Lung microvascular endothelial cell (primary cell): ENCODE measurements at regions not wholly inside any gene's neighbourhood (a gene's known extent, or its start where the extent isn't known, plus 50 kb on each side); places are given as distances from the start of the nearest gene placed in this dataset.
"Not testable (repeated sequence)": the region's sequence is repeated elsewhere in the genome, so short reads cannot be mapped to it uniquely, and the experiment has no call there.

Experiments
- DNase-seq, 2 donors: peaks; one replicate each; pipeline versions ENCODE4 v3.0.0 to v3.0.0-alpha.2; 2010; ENCODE audit warnings: low read depth in 2 of 2

GRCh38 chr3:30518181-30518864 is 88.1 kb upstream of the TGFBR2 start:
- DNase-seq = peak; percentile 98 to 99

DNA sequence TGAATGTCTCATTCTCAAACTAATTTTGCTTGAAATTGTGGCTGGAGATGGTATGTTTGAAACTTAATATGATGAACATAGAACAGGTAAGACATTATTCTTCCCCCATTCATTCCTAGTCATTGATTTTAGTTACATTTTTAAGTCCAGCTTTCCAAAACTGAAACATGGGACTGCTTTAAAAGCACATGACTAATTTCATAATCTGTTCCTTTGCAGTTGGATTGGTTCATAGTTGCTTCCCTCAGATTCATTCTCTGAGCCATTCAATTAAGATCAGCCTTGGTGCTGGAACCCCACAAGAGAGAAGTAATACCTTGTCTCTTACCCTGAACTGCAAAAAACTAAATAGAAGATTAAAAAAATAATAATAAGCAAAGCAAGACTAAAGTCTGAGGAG is 87.5 kb upstream of the TGFBR2 start:
- DNase-seq = peak in 1 of 2 donors; percentile 75

- peak in 1 of 2 donors; percentile 79 for DNase-seq
Measured at GRCh38 chr3:30520699-30521098, 85.7 kb upstream of the TGFBR2 start.

GRCh38 chr3:30521156-30521715 is 85.2 kb upstream of the TGFBR2 start:
- no peak for DNase-seq

- no peak for DNase-seq
Measured at GRCh38 chr3:30522476-30522875, 83.9 kb upstream of the TGFBR2 start.

- DNase-seq = no peak
Measured at GRCh38 chr3:30523366-30523765, 83.0 kb upstream of the TGFBR2 start.

GRCh38 chr3:30524357-30525040 is 81.9 kb upstream of the TGFBR2 start:
- DNase-seq = peak in 1 of 2 donors; percentile 66

DNA sequence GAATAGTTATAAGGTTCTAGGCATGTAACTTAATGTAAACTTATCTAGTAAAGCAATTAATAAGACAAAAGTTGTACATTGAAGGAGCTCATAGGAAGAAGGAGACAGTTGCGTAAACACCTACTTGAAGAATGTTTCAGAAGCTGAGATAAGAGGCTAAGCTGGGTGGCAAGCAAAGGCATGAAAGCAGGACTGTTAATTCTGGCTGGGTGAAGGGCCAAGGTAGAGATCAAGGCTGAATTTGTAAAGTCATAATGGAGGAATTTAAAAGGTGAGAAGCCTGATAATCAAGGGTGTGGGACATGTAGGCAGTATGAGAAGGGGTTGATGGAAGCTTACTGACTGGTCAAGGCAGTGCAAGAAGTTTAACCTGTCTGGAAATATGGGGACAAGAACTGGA is 80.4 kb upstream of the TGFBR2 start:
- DNase-seq = no peak

DNA sequence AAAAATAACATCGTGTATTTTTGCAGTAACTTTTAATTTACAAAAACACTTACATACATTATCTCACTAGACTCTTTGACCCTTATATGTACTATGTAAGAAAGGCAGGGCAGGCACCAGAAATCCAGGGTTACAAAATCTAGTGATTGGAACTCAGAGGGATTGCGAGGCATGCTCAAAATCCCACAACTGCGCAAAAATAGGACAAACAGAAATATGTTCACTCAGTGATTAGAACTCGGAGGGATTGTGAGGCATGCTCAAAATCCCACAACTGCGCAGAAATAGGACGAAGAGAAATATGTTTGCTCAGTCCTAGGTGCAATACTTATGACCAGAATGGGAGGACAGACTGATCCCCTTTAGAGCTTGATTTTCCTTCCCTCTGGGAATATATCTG is 79.2 kb upstream of the TGFBR2 start:
- DNase-seq = peak in 1 of 2 donors; percentile 46

DNA sequence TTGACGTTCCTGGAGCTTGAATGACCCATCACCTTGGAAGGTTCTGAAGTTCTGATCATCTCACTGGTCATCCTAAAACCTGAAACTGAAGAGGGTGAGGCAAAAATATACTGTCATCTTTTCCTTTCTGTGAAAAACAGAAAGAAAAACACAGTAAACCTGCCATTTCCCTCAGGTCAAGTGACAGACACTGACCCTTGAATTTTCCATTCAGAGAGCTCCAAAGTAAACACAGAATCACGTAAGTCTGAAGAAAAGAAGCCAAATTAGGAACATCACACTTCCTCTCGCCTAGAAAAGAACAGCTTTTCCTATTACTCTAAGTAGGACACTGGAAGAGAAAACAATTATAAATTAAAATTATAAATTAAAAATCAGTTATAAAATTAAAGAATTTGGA is 78.7 kb upstream of the TGFBR2 start:
- peak; percentile 88 to 96 for DNase-seq

DNA sequence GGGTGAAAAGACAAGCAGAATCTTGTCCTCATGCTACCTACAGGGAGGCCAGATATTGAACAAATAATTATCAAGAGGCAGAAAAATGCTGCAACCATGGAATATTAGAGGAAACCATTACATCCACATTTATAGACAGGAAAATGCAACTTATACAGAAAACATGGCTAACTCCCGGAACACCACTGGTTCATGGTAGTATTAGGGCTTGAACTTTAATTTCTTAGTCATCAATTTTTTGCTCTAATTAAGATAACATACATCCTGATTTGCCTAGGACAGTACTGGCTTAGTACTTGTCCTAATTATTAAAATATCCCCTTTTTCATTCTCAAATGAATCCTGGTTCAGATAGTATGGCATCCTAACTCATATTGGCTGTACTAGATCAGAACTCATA is 76.3 kb upstream of the TGFBR2 start:
- no peak for DNase-seq

GRCh38 chr3:30531017-30531570 is 75.3 kb upstream of the TGFBR2 start:
- no peak for DNase-seq

GRCh38 chr3:30535525-30535924 is 70.9 kb upstream of the TGFBR2 start:
- DNase-seq = no peak

DNA sequence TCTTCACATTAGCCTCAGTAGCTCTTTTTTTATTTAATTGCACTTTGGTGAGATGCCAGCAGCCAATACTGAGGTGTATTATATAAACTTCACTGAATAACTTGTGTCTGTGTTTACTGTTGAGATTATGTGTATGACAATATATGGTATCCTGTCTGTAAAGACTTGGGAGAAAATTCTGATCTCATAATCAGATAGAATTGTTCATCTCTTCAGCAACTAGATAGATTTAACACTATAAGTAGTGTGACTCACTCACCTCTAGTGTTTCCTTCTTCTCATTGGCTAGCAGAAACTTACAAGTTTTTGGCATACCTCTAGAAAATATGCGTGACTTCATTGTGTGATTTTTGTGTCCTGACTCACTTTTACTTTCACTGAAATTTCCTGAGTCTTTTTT is 67.6 kb upstream of the TGFBR2 start:
- peak; percentile 74 to 96 for DNase-seq

DNA sequence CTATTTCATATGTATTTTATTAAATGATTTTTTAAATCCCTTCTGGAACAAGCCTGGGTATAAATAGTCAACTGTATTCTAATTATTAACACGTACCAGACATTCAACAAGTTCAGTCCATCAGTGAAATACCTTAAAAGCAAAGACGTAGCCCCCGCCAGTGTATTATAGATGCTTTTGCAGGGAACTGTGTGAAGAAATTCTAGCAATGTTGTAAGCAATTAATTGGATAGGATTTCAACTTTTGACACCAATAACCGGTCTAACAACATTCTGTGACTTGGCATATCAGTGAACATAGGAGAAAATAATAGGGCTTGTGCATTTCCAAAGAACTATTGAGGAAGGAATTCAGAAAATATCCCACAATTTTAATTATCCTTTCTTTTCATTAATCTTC is 67.2 kb upstream of the TGFBR2 start:
- DNase-seq = no peak

DNA sequence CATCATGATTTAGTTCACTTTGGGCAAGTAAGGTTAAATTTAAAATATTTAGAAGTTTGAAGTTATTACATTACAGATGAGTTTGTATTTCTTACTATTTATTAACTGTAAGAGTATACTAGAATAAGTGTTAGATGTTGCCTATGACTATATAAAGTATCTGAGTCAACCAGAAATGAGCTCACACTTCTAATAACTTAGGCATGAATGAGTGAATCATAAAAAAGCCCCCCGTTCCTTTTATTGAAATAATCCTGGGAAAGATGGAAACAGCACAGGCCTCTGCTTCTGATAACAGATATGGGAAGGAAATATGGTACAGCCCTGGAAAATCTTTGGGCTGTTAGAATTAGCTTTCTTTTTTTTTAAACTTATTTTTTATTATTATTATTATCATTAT is 66.6 kb upstream of the TGFBR2 start:
- peak; percentile 69 to 91 for DNase-seq

- not testable (repeated sequence) for DNase-seq
Measured at GRCh38 chr3:30541156-30541555, 65.2 kb upstream of the TGFBR2 start.

- no peak for DNase-seq
Measured at GRCh38 chr3:30542897-30543296, 63.5 kb upstream of the TGFBR2 start.

- peak; percentile 27 to 100 for DNase-seq
Measured at GRCh38 chr3:30544812-30545211, 61.6 kb upstream of the TGFBR2 start.

GRCh38 chr3:30546934-30547333 is 59.5 kb upstream of the TGFBR2 start:
- no peak for DNase-seq

DNA sequence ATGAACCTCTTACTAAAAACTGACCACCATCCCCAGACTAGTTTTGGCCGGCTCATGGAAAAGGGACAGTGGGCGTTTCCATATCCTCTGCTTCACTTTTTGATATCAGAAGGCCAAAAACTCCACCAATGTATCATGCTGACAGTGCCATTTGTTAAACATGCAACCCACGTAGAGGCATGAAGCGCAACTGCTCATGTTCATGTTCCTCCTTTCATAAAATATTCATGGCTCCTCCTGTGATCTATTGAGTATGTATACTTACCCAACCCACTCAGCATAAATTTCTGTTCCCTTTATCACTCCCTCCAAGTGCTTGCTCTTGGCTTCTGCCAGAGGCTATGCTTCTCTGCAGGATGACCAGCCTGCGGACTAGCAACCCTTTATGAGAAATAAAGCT is 58.7 kb upstream of the TGFBR2 start:
- no peak for DNase-seq

DNA sequence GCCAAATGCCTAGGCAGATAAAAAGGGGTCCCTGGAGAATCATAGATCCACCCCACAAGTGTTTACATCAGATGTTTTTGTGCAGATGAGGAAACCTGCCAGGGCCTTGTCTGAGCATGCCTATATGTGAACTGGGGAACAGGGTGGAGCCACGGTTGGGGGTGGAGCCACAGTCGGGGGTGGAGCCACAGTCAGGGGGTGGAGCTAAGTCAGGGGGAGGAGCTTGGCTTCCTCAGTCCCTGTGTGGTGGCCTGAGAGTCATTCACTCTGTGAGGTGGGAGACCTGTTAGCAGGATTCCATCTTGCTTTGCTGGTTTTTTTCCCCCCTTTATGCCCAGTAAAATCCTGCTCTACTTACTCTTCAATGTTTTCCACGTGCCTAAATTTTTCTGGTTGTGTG is 57.8 kb upstream of the TGFBR2 start:
- no peak for DNase-seq

DNA sequence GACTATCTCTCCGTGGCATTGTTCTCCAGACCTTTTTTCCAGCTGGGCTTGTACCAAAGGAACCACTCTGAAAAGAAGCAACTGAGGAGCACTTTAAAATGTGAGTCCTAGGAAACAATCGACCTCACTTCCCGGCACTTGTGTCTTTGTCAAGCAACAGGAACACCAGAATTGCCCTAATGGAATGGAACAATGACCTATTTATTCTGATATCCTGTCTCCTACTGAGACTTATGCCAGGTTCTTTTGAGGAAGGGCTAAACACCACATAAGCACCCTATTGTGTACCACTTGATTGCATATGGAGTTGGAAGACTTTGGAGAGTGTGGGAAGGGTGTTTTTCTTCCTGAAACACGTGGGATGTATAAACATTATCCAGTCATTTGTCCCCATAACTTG is 56.8 kb upstream of the TGFBR2 start:
- DNase-seq = peak in 1 of 2 donors; percentile 55
